ENCODE measurements at regions not wholly inside any gene's neighbourhood (a gene's known extent, or its start where the extent isn't known, plus 50 kb on each side); places are given as distances from the start of the nearest gene placed in this dataset.

GRCh38 chr10:36345175-36345533 lies 703.1 kb upstream of the FZD8 start:
- Histone ChIP-seq H3K36me3 (ENCODE audit: control insufficient read depth in 1 of 2, insufficient read depth in 2 of 2, low read length in 2 of 2) (no peaks in the 10 kb centered on the region), H3K4me1 (ENCODE audit: control insufficient read depth in 1 of 2, insufficient read depth in 2 of 2, low read length in 2 of 2) (no peaks in the 10 kb centered on the region), H3K9me3 (ENCODE audit: control insufficient read depth in 1 of 2, low read length in 2 of 2) (peaks cover 4 to 5% of the 10 kb centered on the region in 2 donors), H3K4me3 (ENCODE audit: low read depth in 1 of 2, low read length in 2 of 2) (no peak overlapping the region), H3K27ac (ENCODE audit: low read depth, low read length) (no peak overlapping the region), H3K27me3 (ENCODE audit: control insufficient read depth in 1 of 2, insufficient read depth in 2 of 2, low read length in 2 of 2) (no peaks in the 10 kb centered on the region), H3K9ac (ENCODE audit: low read depth in 1 of 2, low read length in 2 of 2) (no peak overlapping the region)

- no peaks in the 10 kb centered on the region for H3K4me1 ChIP-seq (ENCODE audit: control insufficient read depth in 1 of 2, insufficient read depth in 2 of 2, low read length in 2 of 2)
- no peaks in the 10 kb centered on the region for H3K27me3 ChIP-seq (ENCODE audit: control insufficient read depth in 1 of 2, insufficient read depth in 2 of 2, low read length in 2 of 2)
- H3K27ac ChIP-seq (ENCODE audit: low read depth, low read length), result no peak overlapping the region
- H3K4me3 ChIP-seq (ENCODE audit: low read depth in 1 of 2, low read length in 2 of 2), result no peak overlapping the region
- no peak overlapping the region for H3K9ac ChIP-seq (ENCODE audit: low read depth in 1 of 2, low read length in 2 of 2)
- peaks cover 0 to 5% of the 10 kb centered on the region in 2 donors for H3K9me3 ChIP-seq (ENCODE audit: control insufficient read depth in 1 of 2, low read length in 2 of 2)
- H3K36me3 ChIP-seq (ENCODE audit: control insufficient read depth in 1 of 2, insufficient read depth in 2 of 2, low read length in 2 of 2), result no peaks in the 10 kb centered on the region
These were observed 702.4 kb upstream of the FZD8 start for GRCh38 chr10:36344240-36345174.

DNA sequence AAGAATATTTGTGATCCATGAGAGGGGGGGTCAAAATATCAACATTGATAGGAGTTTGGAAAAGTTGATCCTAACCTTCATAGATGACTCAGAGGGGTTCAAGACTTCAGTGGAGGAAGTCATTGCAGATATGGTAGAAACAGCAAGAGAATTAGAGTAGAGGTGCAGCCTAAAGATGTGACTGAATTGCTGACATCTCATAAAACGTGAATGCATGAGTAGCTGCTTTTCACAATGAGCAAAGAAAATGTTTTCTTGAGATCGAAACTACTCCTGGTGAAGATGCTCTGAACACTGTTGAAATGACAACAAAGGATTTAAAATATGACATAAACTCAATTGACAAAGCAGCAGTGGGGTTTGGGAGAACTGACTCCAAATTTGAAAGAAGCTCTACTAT lies 700.7 kb upstream of the FZD8 start:
- H3K27ac ChIP-seq (ENCODE audit: low read depth, low read length), result no peak overlapping the region

GRCh38 chr10:36341471-36341870 lies 699.4 kb upstream of the FZD8 start:
- no peaks in the 10 kb centered on the region for H3K4me1 ChIP-seq (ENCODE audit: control insufficient read depth in 1 of 2, insufficient read depth in 2 of 2, low read length in 2 of 2)
- no peaks in the 10 kb centered on the region for H3K27me3 ChIP-seq (ENCODE audit: control insufficient read depth in 1 of 2, insufficient read depth in 2 of 2, low read length in 2 of 2)
- H3K9ac ChIP-seq (ENCODE audit: low read depth in 1 of 2, low read length in 2 of 2), result no peak overlapping the region
- no peaks in the 10 kb centered on the region for H3K36me3 ChIP-seq (ENCODE audit: control insufficient read depth in 1 of 2, insufficient read depth in 2 of 2, low read length in 2 of 2)
- H3K4me3 ChIP-seq (ENCODE audit: low read depth in 1 of 2, low read length in 2 of 2), result no peak overlapping the region
- no peak overlapping the region for H3K27ac ChIP-seq (ENCODE audit: low read depth, low read length)
- H3K9me3 ChIP-seq (ENCODE audit: control insufficient read depth in 1 of 2, low read length in 2 of 2), result peaks cover 5 to 13% of the 10 kb centered on the region in 2 donors

More for the DNA sequence above, 700.7 kb upstream of the FZD8 start:
- no peak overlapping the region for H3K9ac ChIP-seq (ENCODE audit: low read depth in 1 of 2, low read length in 2 of 2)
- no peaks in the 10 kb centered on the region for H3K4me1 ChIP-seq (ENCODE audit: control insufficient read depth in 1 of 2, insufficient read depth in 2 of 2, low read length in 2 of 2)
- H3K4me3 ChIP-seq (ENCODE audit: low read depth in 1 of 2, low read length in 2 of 2), result no peak overlapping the region
- H3K36me3 ChIP-seq (ENCODE audit: control insufficient read depth in 1 of 2, insufficient read depth in 2 of 2, low read length in 2 of 2), result no peaks in the 10 kb centered on the region
- peaks cover 5 to 7% of the 10 kb centered on the region in 2 donors for H3K9me3 ChIP-seq (ENCODE audit: control insufficient read depth in 1 of 2, low read length in 2 of 2)
- H3K27me3 ChIP-seq (ENCODE audit: control insufficient read depth in 1 of 2, insufficient read depth in 2 of 2, low read length in 2 of 2), result no peaks in the 10 kb centered on the region

DNA sequence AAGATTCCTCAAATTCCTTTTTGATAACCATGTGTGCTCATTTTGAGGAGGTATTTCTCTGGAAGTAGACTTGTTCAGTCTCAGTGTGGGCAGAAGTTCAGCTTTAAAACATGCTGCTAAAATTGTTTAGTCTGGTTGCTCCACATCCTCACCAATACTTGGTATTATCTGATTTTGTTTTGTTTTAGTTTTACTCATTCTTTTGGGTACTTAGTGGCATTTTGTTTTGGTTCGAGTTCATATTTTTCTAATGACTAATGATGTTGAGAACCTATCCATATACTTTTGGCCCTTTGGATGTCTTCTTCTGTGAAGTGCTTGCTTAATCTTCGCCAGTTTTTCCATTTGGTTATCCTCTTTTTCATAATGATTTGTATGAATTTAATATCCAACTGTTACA lies 694.2 kb upstream of the FZD8 start:
- Histone ChIP-seq H3K4me3 (ENCODE audit: low read depth in 1 of 2, low read length in 2 of 2) (no peak overlapping the region), H3K9me3 (ENCODE audit: control insufficient read depth in 1 of 2, low read length in 2 of 2) (peaks cover 0 to 13% of the 10 kb centered on the region in 2 donors), H3K9ac (ENCODE audit: low read depth in 1 of 2, low read length in 2 of 2) (no peak overlapping the region), H3K27ac (ENCODE audit: low read depth, low read length) (no peak overlapping the region), H3K36me3 (ENCODE audit: control insufficient read depth in 1 of 2, insufficient read depth in 2 of 2, low read length in 2 of 2) (no peaks in the 10 kb centered on the region), H3K27me3 (ENCODE audit: control insufficient read depth in 1 of 2, insufficient read depth in 2 of 2, low read length in 2 of 2) (no peaks in the 10 kb centered on the region), H3K4me1 (ENCODE audit: control insufficient read depth in 1 of 2, insufficient read depth in 2 of 2, low read length in 2 of 2) (no peaks in the 10 kb centered on the region)

GRCh38 chr10:36333446-36333845 lies 691.4 kb upstream of the FZD8 start:
- no peaks in the 10 kb centered on the region for H3K27me3 ChIP-seq (ENCODE audit: control insufficient read depth in 1 of 2, insufficient read depth in 2 of 2, low read length in 2 of 2)
- no peak overlapping the region for H3K4me3 ChIP-seq (ENCODE audit: low read depth in 1 of 2, low read length in 2 of 2)
- no peak overlapping the region for H3K27ac ChIP-seq (ENCODE audit: low read depth, low read length)
- no peak overlapping the region for H3K9ac ChIP-seq (ENCODE audit: low read depth in 1 of 2, low read length in 2 of 2)
- H3K4me1 ChIP-seq (ENCODE audit: control insufficient read depth in 1 of 2, insufficient read depth in 2 of 2, low read length in 2 of 2), result no peaks in the 10 kb centered on the region
- H3K36me3 ChIP-seq (ENCODE audit: control insufficient read depth in 1 of 2, insufficient read depth in 2 of 2, low read length in 2 of 2), result no peaks in the 10 kb centered on the region
- peaks cover 5 to 12% of the 10 kb centered on the region in 2 donors for H3K9me3 ChIP-seq (ENCODE audit: control insufficient read depth in 1 of 2, low read length in 2 of 2)

DNA sequence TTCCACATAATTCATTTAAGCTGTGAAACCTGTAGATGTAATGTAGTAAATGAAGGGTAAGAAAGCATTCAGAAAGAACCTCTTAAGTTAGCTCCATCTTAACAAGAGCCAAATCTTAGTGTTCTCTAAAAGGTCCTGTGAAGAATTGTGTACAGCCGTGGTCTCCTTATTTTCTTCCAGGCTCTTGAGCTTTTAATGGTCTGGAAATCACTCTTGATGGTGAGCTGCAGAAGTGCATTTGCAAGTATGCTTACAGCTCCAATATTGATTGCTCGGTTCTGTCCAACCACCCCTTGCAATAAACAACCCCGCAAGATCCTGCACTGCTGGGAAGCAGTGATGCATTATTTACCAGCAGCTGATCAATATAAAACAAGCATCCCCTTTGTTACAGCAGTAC lies 690.8 kb upstream of the FZD8 start:
- Histone ChIP-seq H3K9ac (ENCODE audit: low read depth in 1 of 2, low read length in 2 of 2) (no peak overlapping the region), H3K4me1 (ENCODE audit: control insufficient read depth in 1 of 2, insufficient read depth in 2 of 2, low read length in 2 of 2) (no peaks in the 10 kb centered on the region), H3K27ac (ENCODE audit: low read depth, low read length) (no peak overlapping the region), H3K36me3 (ENCODE audit: control insufficient read depth in 1 of 2, insufficient read depth in 2 of 2, low read length in 2 of 2) (no peaks in the 10 kb centered on the region), H3K4me3 (ENCODE audit: low read depth in 1 of 2, low read length in 2 of 2) (no peak overlapping the region), H3K27me3 (ENCODE audit: control insufficient read depth in 1 of 2, insufficient read depth in 2 of 2, low read length in 2 of 2) (no peaks in the 10 kb centered on the region), H3K9me3 (ENCODE audit: control insufficient read depth in 1 of 2, low read length in 2 of 2) (peaks cover 5 to 7% of the 10 kb centered on the region in 2 donors)

DNA sequence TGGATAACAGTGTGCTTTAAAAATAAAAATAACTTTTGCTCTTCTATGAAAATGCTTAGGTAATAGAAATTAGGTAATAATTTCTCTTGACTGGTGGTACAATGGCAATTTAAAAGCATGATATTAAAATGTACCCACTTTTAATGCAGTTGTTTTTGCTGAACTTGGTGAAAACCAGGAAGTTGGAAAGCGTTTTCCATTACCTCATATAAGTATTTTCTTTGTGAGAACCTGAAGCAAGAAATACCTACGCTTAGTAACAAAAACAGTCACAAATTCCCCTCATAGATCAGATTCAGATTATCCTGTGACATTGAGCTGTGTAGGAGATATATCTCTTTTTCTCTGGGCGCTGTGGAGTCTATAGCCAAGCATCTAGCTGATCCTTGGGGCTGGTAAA lies 689.0 kb upstream of the FZD8 start:
- Histone ChIP-seq H3K4me1 (ENCODE audit: control insufficient read depth in 1 of 2, insufficient read depth in 2 of 2, low read length in 2 of 2) (no peaks in the 10 kb centered on the region), H3K9me3 (ENCODE audit: control insufficient read depth in 1 of 2, low read length in 2 of 2) (peaks cover 0 to 8% of the 10 kb centered on the region in 2 donors), H3K36me3 (ENCODE audit: control insufficient read depth in 1 of 2, insufficient read depth in 2 of 2, low read length in 2 of 2) (no peaks in the 10 kb centered on the region), H3K27ac (ENCODE audit: low read depth, low read length) (no peak overlapping the region), H3K4me3 (ENCODE audit: low read depth in 1 of 2, low read length in 2 of 2) (no peak overlapping the region), H3K9ac (ENCODE audit: low read depth in 1 of 2, low read length in 2 of 2) (no peak overlapping the region), H3K27me3 (ENCODE audit: control insufficient read depth in 1 of 2, insufficient read depth in 2 of 2, low read length in 2 of 2) (no peaks in the 10 kb centered on the region)

GRCh38 chr10:36325815-36326214 lies 683.7 kb upstream of the FZD8 start:
- Histone ChIP-seq H3K4me3 (ENCODE audit: low read depth in 1 of 2, low read length in 2 of 2) (no peak overlapping the region), H3K9me3 (ENCODE audit: control insufficient read depth in 1 of 2, low read length in 2 of 2) (peaks cover 8 to 11% of the 10 kb centered on the region in 2 donors), H3K27me3 (ENCODE audit: control insufficient read depth in 1 of 2, insufficient read depth in 2 of 2, low read length in 2 of 2) (no peaks in the 10 kb centered on the region)

GRCh38 chr10:36324831-36325230 lies 682.7 kb upstream of the FZD8 start:
- no peak overlapping the region for H3K4me3 ChIP-seq (ENCODE audit: low read depth in 1 of 2, low read length in 2 of 2)
- H3K27me3 ChIP-seq (ENCODE audit: control insufficient read depth in 1 of 2, insufficient read depth in 2 of 2, low read length in 2 of 2), result no peaks in the 10 kb centered on the region
- peaks cover 8 to 11% of the 10 kb centered on the region in 2 donors for H3K9me3 ChIP-seq (ENCODE audit: control insufficient read depth in 1 of 2, low read length in 2 of 2)
- H3K4me1 ChIP-seq (ENCODE audit: control insufficient read depth in 1 of 2, insufficient read depth in 2 of 2, low read length in 2 of 2), result no peaks in the 10 kb centered on the region
- no peak overlapping the region for H3K27ac ChIP-seq (ENCODE audit: low read depth, low read length)
- H3K36me3 ChIP-seq (ENCODE audit: control insufficient read depth in 1 of 2, insufficient read depth in 2 of 2, low read length in 2 of 2), result no peaks in the 10 kb centered on the region
- H3K9ac ChIP-seq (ENCODE audit: low read depth in 1 of 2, low read length in 2 of 2), result no peak overlapping the region

More at GRCh38 chr10:36325815-36326214, 683.7 kb upstream of the FZD8 start:
- H3K4me1 ChIP-seq (ENCODE audit: control insufficient read depth in 1 of 2, insufficient read depth in 2 of 2, low read length in 2 of 2), result no peaks in the 10 kb centered on the region
- no peaks in the 10 kb centered on the region for H3K36me3 ChIP-seq (ENCODE audit: control insufficient read depth in 1 of 2, insufficient read depth in 2 of 2, low read length in 2 of 2)
- H3K9ac ChIP-seq (ENCODE audit: low read depth in 1 of 2, low read length in 2 of 2), result no peak overlapping the region
- no peak overlapping the region for H3K27ac ChIP-seq (ENCODE audit: low read depth, low read length)
